Uterus (tissue), 2 donors: ENCODE measurements at regions not wholly inside any gene's neighbourhood (a gene's known extent, or its start where the extent isn't known, plus 50 kb on each side); places are given as distances from the start of the nearest gene placed in this dataset.

Experiments
- POLR2A ChIP-seq, 2 donors: fragments of 450-650 bp; IDR thresholded peaks; one replicate each; pipeline ENCODE4 v1.6.1; 2016; ENCODE audit warnings: antibody characterized with exemption in 2 of 2, mild to moderate bottlenecking in 1 of 2, moderate library complexity in 1 of 2
- TF ChIP-seq, protein P1 (sequence below), 4 experiments: fragments of 200-600 bp in 2 of 4; fragments of 450-650 bp in 2 of 4; sonication (generic) in 2 of 4; IDR thresholded peaks; one replicate each; pipeline ENCODE4 v1.5.1; 2016 to 2019; ENCODE audit warnings: antibody characterized with exemption in 4 of 4, mild to moderate bottlenecking in 2 of 4, moderate library complexity in 1 of 4

DNA sequence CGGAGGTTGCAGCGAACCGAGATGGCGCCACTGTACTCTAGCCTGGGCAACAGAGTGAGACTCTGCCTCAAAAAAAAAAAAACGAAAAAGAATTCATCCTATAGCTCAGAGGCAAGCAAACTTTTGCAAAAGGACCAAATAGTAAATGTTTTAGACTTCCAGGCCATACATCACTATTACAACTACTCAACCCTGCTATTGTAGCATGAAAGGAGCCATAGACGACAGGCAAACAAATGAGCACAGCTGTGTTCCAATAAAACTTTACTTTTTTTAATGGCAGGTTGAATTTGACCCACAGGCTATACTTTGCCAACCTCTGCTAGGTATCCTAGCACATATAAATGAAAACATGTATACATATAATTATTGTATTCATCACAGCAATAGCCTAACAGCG is 58.9 kb upstream of the SLC30A5 start:
- TF ChIP-seq, protein P1, sequence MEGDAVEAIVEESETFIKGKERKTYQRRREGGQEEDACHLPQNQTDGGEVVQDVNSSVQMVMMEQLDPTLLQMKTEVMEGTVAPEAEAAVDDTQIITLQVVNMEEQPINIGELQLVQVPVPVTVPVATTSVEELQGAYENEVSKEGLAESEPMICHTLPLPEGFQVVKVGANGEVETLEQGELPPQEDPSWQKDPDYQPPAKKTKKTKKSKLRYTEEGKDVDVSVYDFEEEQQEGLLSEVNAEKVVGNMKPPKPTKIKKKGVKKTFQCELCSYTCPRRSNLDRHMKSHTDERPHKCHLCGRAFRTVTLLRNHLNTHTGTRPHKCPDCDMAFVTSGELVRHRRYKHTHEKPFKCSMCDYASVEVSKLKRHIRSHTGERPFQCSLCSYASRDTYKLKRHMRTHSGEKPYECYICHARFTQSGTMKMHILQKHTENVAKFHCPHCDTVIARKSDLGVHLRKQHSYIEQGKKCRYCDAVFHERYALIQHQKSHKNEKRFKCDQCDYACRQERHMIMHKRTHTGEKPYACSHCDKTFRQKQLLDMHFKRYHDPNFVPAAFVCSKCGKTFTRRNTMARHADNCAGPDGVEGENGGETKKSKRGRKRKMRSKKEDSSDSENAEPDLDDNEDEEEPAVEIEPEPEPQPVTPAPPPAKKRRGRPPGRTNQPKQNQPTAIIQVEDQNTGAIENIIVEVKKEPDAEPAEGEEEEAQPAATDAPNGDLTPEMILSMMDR (IDR thresholded peaks at IDR 0.05), result no peak
- TF ChIP-seq POLR2A (IDR thresholded peaks at IDR 0.05), result no peak
